HEK293T (cell line): ENCODE measurements at regions not wholly inside any gene's neighbourhood (a gene's known extent, or its start where the extent isn't known, plus 50 kb on each side); places are given as distances from the start of the nearest gene placed in this dataset.

Experiments used
- ARNT ChIP-seq: fragments of 450-650 bp; IDR thresholded peaks from 2 replicates; pipeline ENCODE4 v1.6.1; 2017; ENCODE audit warnings: mild to moderate bottlenecking
- BHLHE40 ChIP-seq: fragments of 450-650 bp; IDR thresholded peaks from 2 replicates; pipeline ENCODE4 v1.6.1; 2016; ENCODE audit warnings: mild to moderate bottlenecking, moderate library complexity, borderline replicate concordance
- CTBP1 ChIP-seq: fragments of 450-650 bp; IDR thresholded peaks from 2 replicates; pipeline ENCODE4 v1.6.1; 2016; ENCODE audit warnings: borderline replicate concordance
- ELF4 ChIP-seq: fragments of 450-650 bp; IDR thresholded peaks from 2 replicates; pipeline ENCODE4 v1.6.1; 2017; ENCODE audit warnings: antibody characterized with exemption
- FOXM1 ChIP-seq: fragments of 450-650 bp; IDR thresholded peaks from 2 replicates; pipeline ENCODE4 v1.6.1; 2017; ENCODE audit warnings: mild to moderate bottlenecking, borderline replicate concordance
- L3MBTL2 ChIP-seq: fragments of 450-650 bp; conservative IDR thresholded peaks from 2 replicates; pipeline ENCODE4 v1.6.1; 2016; ENCODE audit warnings: mild to moderate bottlenecking
- NFRKB ChIP-seq: fragments of 450-650 bp; IDR thresholded peaks from 2 replicates; pipeline ENCODE4 v1.6.1; 2016; ENCODE audit warnings: mild to moderate bottlenecking, moderate library complexity
- PKNOX1 ChIP-seq: fragments of 450-650 bp; IDR thresholded peaks from 2 replicates; pipeline ENCODE4 v1.6.1; 2016
- SP1 ChIP-seq: fragments of 450-650 bp; IDR thresholded peaks from 2 replicates; pipeline ENCODE4 v1.6.1; 2017
- SUZ12 ChIP-seq: fragments of 450-650 bp; IDR thresholded peaks from 2 replicates; pipeline ENCODE4 v1.6.1; 2016; ENCODE audit warnings: mild to moderate bottlenecking
- ZNF384 ChIP-seq: fragments of 450-650 bp; IDR thresholded peaks from 2 replicates; pipeline ENCODE4 v1.6.1; 2016

DNA sequence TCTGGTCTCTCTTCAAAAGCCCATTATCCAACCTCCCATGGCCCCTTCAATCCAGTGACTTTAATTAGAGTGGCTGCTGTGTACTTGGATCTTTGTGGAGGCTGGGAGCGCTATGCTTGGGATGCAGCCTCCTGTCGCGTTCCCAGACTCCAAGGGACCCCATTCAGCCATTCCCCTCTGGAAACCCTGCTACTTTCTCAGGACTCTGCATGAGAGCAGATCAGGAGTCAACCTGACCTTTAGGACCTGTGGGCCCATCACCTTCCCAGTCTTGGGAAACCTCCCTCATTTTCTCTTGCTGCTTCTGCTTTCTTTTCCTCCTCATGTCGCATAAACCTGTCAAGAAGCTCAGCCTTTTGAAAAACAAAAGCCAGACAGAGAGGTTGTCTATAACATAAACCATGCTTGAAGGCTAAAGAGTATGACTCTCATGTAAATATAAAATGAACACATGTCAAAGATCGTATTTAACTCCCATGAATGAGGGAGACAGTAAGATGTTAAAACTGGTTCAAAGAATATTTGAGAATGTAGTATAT lies 143.1 kb upstream of the PELI1 start:
- TF ChIP-seq BHLHE40: no peak
- TF ChIP-seq FOXM1: no peak
- TF ChIP-seq ZNF384: no peak
- TF ChIP-seq CTBP1: no peak
- TF ChIP-seq PKNOX1: no peak
- TF ChIP-seq ELF4: no peak
- no peak for TF ChIP-seq SP1
- TF ChIP-seq L3MBTL2: no peak
- TF ChIP-seq NFRKB: no peak
- no peak for TF ChIP-seq SUZ12
- TF ChIP-seq ARNT: no peak
